ENCODE measurements at regions not wholly inside any gene's neighbourhood (a gene's known extent, or its start where the extent isn't known, plus 50 kb on each side); places are given as distances from the start of the nearest gene placed in this dataset.

DNA sequence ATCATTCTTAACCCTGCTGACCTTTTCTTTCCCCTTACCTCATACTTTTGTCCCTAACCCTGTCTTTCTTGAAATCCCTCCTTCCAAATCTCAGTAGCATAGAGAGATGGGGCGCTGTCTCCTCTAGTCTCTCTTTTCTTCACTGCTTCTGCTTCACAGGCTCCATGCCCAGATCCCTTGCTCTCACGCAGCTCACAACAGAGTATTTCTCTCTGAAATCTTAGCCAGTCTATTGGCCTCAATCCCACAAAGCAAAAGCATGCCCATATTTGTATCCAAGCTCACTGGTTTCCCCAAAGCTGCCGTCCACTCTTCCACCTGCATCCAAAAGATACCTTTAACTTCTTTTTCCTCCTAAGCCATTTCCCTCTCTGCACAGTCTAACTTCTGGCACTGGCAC lies 526.8 kb downstream of the PLXDC2 start:
- H3K4me3 ChIP-seq (ENCODE audit: severe bottlenecking), result no peak overlapping the region
- no peaks in the 10 kb centered on the region for H3K9me3 ChIP-seq (ENCODE audit: severe bottlenecking)

More for the DNA sequence above, 526.8 kb downstream of the PLXDC2 start:
- Histone ChIP-seq H3K36me3 (ENCODE audit: low read depth) (no peaks in the 10 kb centered on the region), H3K27me3 (ENCODE audit: insufficient read depth, poor library complexity, severe bottlenecking) (no peaks in the 10 kb centered on the region), H3K27ac (ENCODE audit: poor library complexity, severe bottlenecking) (no peak overlapping the region), H3K4me1 (ENCODE audit: insufficient read depth, poor library complexity, severe bottlenecking) (no peaks in the 10 kb centered on the region)
- ATAC-seq (ENCODE audit: low read depth) (no peak), DNase-seq (ENCODE audit: low spot score) (no peak)
- TF ChIP-seq CTCF (IDR thresholded peaks at IDR 0.05; ENCODE audit: poor library complexity, severe bottlenecking), result no peak

Measured in RWPE2 (cell line).